Endothelial cell of umbilical vein (primary cell): ENCODE measurements at regions not wholly inside any gene's neighbourhood (a gene's known extent, or its start where the extent isn't known, plus 50 kb on each side); places are given as distances from the start of the nearest gene placed in this dataset.

ENCODE experiments used
- EZH2 ChIP-seq: IDR thresholded peaks from 2 replicates; pipeline ENCODE4 v1.6.1; 2012; ENCODE audit warnings: borderline replicate concordance, low read depth, mild to moderate bottlenecking, moderate library complexity, low read length, inconsistent platforms; ENCODE audit not compliant: severe bottlenecking
- GATA2 ChIP-seq: IDR thresholded peaks from 2 replicates; pipeline ENCODE4 v1.7.0; 2011; ENCODE audit warnings: low read depth, mild to moderate bottlenecking, moderate library complexity, mixed read lengths, low read length; ENCODE audit not compliant: insufficient read length, insufficient read depth
- JUN ChIP-seq: IDR thresholded peaks from 2 replicates; pipeline ENCODE4 v1.6.1; 2011; ENCODE audit warnings: borderline replicate concordance, low read depth; ENCODE audit not compliant: insufficient read length, insufficient read depth
- POLR2A ChIP-seq: IDR thresholded peaks from 2 replicates; pipeline ENCODE4 v1.6.1; 2012; ENCODE audit warnings: low read depth, mild to moderate bottlenecking, control low read depth, low read length
- POLR2AphosphoS5 ChIP-seq: IDR thresholded peaks from 2 replicates; pipeline ENCODE4 v1.6.1; 2012; ENCODE audit warnings: low read depth, mild to moderate bottlenecking, control low read depth, low read length, moderate library complexity; ENCODE audit not compliant: insufficient read depth
- TF ChIP-seq, protein P1 (sequence below), 2 donors: IDR thresholded peaks; 1 replicate in 1 of 2; 2 replicates in 1 of 2; pipeline ENCODE4 v1.5.1; 2011; ENCODE audit warnings: low read length in 2 of 2, mild to moderate bottlenecking in 2 of 2, moderate library complexity in 2 of 2, control low read depth in 1 of 2, inconsistent platforms in 1 of 2, low read depth in 1 of 2; ENCODE audit not compliant: insufficient read depth in 1 of 2; ENCODE audit errors: extremely low read depth in 1 of 2
- TF ChIP-seq, protein P2 (sequence below): IDR thresholded peaks from 2 replicates; pipeline ENCODE4 v1.6.1; 2011; ENCODE audit not compliant: insufficient read depth, insufficient read length

DNA sequence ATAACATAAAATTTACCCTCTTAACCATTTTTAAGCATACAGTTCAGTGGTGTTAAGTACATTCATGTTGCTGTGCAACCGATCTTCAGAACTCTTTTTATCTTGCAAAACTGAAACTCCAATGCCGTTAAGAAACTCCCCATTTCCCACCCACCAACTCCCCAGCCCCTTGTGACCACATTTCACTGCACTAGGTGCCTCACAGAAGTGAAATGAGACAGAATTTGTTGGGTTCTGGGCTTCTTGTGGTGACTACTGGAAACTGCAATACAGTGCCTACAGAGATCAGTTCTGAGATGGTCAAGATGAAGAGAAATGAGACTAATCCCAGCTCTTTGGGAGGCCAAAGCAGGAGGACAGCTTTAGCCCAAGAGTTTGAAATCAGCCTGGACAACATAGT, 202.1 kb upstream of the SLC30A5 start:
- TF ChIP-seq, protein P1, sequence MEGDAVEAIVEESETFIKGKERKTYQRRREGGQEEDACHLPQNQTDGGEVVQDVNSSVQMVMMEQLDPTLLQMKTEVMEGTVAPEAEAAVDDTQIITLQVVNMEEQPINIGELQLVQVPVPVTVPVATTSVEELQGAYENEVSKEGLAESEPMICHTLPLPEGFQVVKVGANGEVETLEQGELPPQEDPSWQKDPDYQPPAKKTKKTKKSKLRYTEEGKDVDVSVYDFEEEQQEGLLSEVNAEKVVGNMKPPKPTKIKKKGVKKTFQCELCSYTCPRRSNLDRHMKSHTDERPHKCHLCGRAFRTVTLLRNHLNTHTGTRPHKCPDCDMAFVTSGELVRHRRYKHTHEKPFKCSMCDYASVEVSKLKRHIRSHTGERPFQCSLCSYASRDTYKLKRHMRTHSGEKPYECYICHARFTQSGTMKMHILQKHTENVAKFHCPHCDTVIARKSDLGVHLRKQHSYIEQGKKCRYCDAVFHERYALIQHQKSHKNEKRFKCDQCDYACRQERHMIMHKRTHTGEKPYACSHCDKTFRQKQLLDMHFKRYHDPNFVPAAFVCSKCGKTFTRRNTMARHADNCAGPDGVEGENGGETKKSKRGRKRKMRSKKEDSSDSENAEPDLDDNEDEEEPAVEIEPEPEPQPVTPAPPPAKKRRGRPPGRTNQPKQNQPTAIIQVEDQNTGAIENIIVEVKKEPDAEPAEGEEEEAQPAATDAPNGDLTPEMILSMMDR (IDR thresholded peaks at IDR 0.05; ENCODE audit: extremely low read depth in 1 of 2, insufficient read depth in 1 of 2, low read depth in 1 of 2, low read length in 2 of 2), result no peak
- TF ChIP-seq POLR2A (no peak), JUN (no peak), EZH2 (no peak), GATA2 (no peak), POLR2AphosphoS5 (no peak)
- TF ChIP-seq, protein P2, sequence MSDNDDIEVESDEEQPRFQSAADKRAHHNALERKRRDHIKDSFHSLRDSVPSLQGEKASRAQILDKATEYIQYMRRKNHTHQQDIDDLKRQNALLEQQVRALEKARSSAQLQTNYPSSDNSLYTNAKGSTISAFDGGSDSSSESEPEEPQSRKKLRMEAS, result no peak
